ENCODE measurements at regions not wholly inside any gene's neighbourhood (a gene's known extent, or its start where the extent isn't known, plus 50 kb on each side); places are given as distances from the start of the nearest gene placed in this dataset.

GRCh38 chr6:168734523-168734922 is 293.5 kb downstream of the SMOC2 start:
- no peak for DNase-seq
- in situ Hi-C loops (cut with HindIII; ENCODE audit: low pct_ligation_motif_present, low sequenced_read_pairs), result no loop called here
- no peaks in the 10 kb centered on the region for H3K36me3 ChIP-seq (replicated peaks)
- no peaks in the 10 kb centered on the region for H3K27me3 ChIP-seq (replicated peaks)
- no peak overlapping the region for H3K4me3 ChIP-seq (ENCODE audit: low read depth, low read length)
- H3K27ac ChIP-seq, result no peak overlapping the region
- no peak for TF ChIP-seq CTCF (IDR thresholded peaks at IDR 0.05; ENCODE audit: low read depth, low read length, missing control alignments)

GRCh38 chr6:168732676-168733075 is 291.7 kb downstream of the SMOC2 start:
- H3K4me3 ChIP-seq (ENCODE audit: low read depth, low read length), result no peak overlapping the region
- in situ Hi-C loops (cut with HindIII; ENCODE audit: low pct_ligation_motif_present, low sequenced_read_pairs), result no loop called here
- H3K27me3 ChIP-seq (replicated peaks), result no peaks in the 10 kb centered on the region
- TF ChIP-seq CTCF (IDR thresholded peaks at IDR 0.05; ENCODE audit: low read depth, low read length, missing control alignments), result no peak
- DNase-seq, result no peak
- no peak overlapping the region for H3K27ac ChIP-seq
- H3K36me3 ChIP-seq (replicated peaks), result no peaks in the 10 kb centered on the region

GRCh38 chr6:168730931-168731716 is 290.1 kb downstream of the SMOC2 start:
- H3K36me3 ChIP-seq (replicated peaks), result no peaks in the 10 kb centered on the region
- DNase-seq, result no peak
- H3K27ac ChIP-seq, result no peak overlapping the region
- H3K4me3 ChIP-seq (ENCODE audit: low read depth, low read length), result no peak overlapping the region
- H3K27me3 ChIP-seq (replicated peaks), result no peaks in the 10 kb centered on the region
- in situ Hi-C loops (cut with HindIII; ENCODE audit: low pct_ligation_motif_present, low sequenced_read_pairs), result no loop called here
- TF ChIP-seq CTCF (IDR thresholded peaks at IDR 0.05; ENCODE audit: low read depth, low read length, missing control alignments), result no peak

GRCh38 chr6:168728056-168728455 is 287.1 kb downstream of the SMOC2 start:
- DNase-seq, result no peak
- in situ Hi-C loops (cut with HindIII; ENCODE audit: low pct_ligation_motif_present, low sequenced_read_pairs), result no loop called here
- Histone ChIP-seq H3K36me3 (replicated peaks) (no peaks in the 10 kb centered on the region), H3K27ac (no peak overlapping the region), H3K4me3 (ENCODE audit: low read depth, low read length) (no peak overlapping the region), H3K27me3 (replicated peaks) (no peaks in the 10 kb centered on the region)
- no peak for TF ChIP-seq CTCF (IDR thresholded peaks at IDR 0.05; ENCODE audit: low read depth, low read length, missing control alignments)

- H3K36me3 ChIP-seq (replicated peaks), result no peaks in the 10 kb centered on the region
- no peaks in the 10 kb centered on the region for H3K27me3 ChIP-seq (replicated peaks)
- DNase-seq, result no peak
- H3K27ac ChIP-seq, result no peak overlapping the region
- no peak overlapping the region for H3K4me3 ChIP-seq (ENCODE audit: low read depth, low read length)
- TF ChIP-seq CTCF (IDR thresholded peaks at IDR 0.05; ENCODE audit: low read depth, low read length, missing control alignments), result no peak
- in situ Hi-C loops (cut with HindIII; ENCODE audit: low pct_ligation_motif_present, low sequenced_read_pairs), result no loop called here
Measured at GRCh38 chr6:168726312-168726856, 285.4 kb downstream of the SMOC2 start.

Data from brain microvascular endothelial cell (primary cell).